ENCODE measurements at regions not wholly inside any gene's neighbourhood (a gene's known extent, or its start where the extent isn't known, plus 50 kb on each side); places are given as distances from the start of the nearest gene placed in this dataset.
A peak's percentile ranks its signal among the peaks of the same experiment; 100 is the strongest.

DNA sequence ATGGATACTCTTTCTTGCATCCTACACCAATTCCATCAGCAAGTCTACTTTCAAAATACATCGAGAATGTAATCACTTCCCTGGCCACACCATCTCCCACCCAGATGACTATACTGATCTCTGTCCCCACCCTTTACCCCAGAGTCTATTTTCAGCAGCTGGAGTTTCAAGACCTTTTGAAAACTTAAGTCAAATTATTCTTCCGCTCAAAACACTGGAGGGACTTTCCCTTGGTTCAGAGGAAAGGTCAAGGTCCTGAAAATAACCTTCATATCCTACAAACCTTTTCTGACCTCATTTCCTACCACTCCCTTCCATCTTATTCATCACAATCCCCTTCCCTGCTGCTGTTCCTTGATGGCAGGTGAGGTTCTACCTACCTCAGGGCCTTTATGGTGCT, 58.8 kb upstream of the LYPD6 start:
- DNase-seq (ENCODE audit: extremely low read depth, insufficient read length) = peak; percentile 29
- TF ChIP-seq, protein P1, sequence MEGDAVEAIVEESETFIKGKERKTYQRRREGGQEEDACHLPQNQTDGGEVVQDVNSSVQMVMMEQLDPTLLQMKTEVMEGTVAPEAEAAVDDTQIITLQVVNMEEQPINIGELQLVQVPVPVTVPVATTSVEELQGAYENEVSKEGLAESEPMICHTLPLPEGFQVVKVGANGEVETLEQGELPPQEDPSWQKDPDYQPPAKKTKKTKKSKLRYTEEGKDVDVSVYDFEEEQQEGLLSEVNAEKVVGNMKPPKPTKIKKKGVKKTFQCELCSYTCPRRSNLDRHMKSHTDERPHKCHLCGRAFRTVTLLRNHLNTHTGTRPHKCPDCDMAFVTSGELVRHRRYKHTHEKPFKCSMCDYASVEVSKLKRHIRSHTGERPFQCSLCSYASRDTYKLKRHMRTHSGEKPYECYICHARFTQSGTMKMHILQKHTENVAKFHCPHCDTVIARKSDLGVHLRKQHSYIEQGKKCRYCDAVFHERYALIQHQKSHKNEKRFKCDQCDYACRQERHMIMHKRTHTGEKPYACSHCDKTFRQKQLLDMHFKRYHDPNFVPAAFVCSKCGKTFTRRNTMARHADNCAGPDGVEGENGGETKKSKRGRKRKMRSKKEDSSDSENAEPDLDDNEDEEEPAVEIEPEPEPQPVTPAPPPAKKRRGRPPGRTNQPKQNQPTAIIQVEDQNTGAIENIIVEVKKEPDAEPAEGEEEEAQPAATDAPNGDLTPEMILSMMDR (IDR thresholded peaks at IDR 0.05; ENCODE audit: insufficient read depth, low read length, poor library complexity, severe bottlenecking) = no peak
- Histone ChIP-seq H3K4me3 (replicated peaks; ENCODE audit: low read depth, low read length) (no peak overlapping the region; the same call in 1 of the 2 replicates), H3K27me3 (replicated peaks; ENCODE audit: control insufficient read depth, insufficient read depth, low read length) (no peaks in the 10 kb centered on the region), H3K36me3 (ENCODE audit: control insufficient read depth, insufficient read depth, low read length) (no peaks in the 10 kb centered on the region)

DNA sequence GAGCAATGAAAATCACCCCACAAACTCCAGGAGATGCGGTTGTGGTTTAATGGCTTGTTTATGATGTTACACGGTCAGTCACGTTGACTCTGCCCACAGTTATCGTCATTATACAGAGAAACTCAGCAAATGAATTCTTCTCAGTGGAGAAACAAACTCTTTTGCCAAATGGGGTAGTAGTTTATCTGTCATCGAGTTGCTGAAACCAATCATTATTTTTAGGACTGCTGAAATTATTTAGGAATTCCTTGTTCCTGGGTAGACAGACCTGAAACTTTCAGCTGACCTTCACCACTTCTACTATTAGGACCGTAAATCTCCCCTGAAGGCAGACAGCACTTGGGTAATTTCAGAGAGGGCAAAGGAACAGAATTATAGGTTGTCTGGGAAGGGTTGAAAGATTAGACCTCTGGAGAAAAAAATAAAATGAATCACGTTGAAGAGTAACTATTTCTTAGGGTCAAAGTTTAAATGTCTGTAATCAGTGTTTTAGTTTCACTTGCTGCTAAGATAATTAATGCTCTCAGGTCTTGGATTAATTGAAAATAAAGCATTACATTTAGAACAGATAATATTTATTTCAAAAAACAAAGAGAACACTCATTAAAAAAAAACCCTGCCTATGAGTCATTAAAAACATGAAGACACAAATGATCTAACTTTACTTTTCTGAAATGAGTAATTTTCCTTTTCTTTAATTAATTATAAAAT, 52.1 kb upstream of the LYPD6 start:
- no peaks in the 10 kb centered on the region for H3K27me3 ChIP-seq (replicated peaks; ENCODE audit: control insufficient read depth, insufficient read depth, low read length)
- TF ChIP-seq, protein P1 (IDR thresholded peaks at IDR 0.05; ENCODE audit: insufficient read depth, low read length, poor library complexity, severe bottlenecking) = no peak
- no peak overlapping the region for H3K4me3 ChIP-seq (replicated peaks; ENCODE audit: low read depth, low read length)
- DNase-seq (ENCODE audit: extremely low read depth, insufficient read length) = no peak
- no peaks in the 10 kb centered on the region for H3K36me3 ChIP-seq (ENCODE audit: control insufficient read depth, insufficient read depth, low read length)

DNA sequence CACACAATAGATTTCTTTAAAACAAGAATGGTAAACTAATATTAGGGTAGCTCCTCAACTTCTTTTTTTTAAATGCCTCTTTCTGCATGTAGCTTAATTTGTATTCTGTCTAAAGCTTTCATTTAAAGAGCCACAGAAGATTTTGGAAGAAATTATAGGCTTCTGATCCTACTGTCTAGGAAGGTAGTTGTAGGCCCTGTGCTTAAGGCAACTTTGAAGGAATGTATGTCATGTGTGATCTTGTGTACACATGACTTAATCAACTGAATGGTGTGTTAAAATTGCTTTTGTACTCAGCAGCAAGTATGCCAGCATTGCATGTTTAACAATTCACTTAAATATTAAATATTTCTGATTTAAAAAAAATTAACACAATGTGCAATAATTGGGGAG, 51.5 kb upstream of the LYPD6 start:
- Histone ChIP-seq H3K4me3 (replicated peaks; ENCODE audit: low read depth, low read length) (no peak overlapping the region), H3K27me3 (replicated peaks; ENCODE audit: control insufficient read depth, insufficient read depth, low read length) (no peaks in the 10 kb centered on the region), H3K36me3 (ENCODE audit: control insufficient read depth, insufficient read depth, low read length) (no peaks in the 10 kb centered on the region)
- no peak for DNase-seq (ENCODE audit: extremely low read depth, insufficient read length)
- TF ChIP-seq, protein P1 (IDR thresholded peaks at IDR 0.05; ENCODE audit: insufficient read depth, low read length, poor library complexity, severe bottlenecking) = no peak
